C4-2B (cell line): ENCODE measurements at regions not wholly inside any gene's neighbourhood (a gene's known extent, or its start where the extent isn't known, plus 50 kb on each side); places are given as distances from the start of the nearest gene placed in this dataset.

Experiments
- H3K27ac ChIP-seq: fragments of 450-650 bp; 2 replicates; pipeline ENCODE4 v1.5.1; 2017
- ZFX ChIP-seq: fragments of 450-650 bp; IDR thresholded peaks from 2 replicates; pipeline ENCODE4 v1.6.1; 2017
- TF ChIP-seq, protein P1 (sequence below): fragments of 450-650 bp; conservative IDR thresholded peaks from 2 replicates; pipeline ENCODE4 v1.5.1; 2017; ENCODE audit warnings: mild to moderate bottlenecking

DNA sequence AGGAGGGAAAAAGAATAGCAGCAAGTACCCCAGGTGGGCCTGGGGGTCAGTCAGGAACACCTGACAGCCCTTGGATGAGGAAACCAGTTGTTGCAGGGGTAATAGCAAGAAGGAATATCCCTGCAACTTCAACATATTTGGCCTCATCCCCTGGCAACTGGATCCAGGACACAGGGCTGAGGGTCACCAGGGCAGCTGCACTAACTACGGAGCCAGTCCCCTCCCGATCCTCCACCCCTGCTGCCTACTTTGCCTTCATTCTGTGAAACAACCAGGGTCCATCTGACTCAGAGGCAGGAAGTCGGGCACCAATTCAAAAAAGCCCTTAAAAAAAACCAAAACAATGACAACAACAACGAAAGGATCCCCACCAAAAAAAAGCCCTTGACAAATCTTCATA lies 52.9 kb downstream of the FRMPD3 start:
- H3K27ac ChIP-seq = no peak overlapping the region
- TF ChIP-seq ZFX = no peak
- TF ChIP-seq, protein P1, sequence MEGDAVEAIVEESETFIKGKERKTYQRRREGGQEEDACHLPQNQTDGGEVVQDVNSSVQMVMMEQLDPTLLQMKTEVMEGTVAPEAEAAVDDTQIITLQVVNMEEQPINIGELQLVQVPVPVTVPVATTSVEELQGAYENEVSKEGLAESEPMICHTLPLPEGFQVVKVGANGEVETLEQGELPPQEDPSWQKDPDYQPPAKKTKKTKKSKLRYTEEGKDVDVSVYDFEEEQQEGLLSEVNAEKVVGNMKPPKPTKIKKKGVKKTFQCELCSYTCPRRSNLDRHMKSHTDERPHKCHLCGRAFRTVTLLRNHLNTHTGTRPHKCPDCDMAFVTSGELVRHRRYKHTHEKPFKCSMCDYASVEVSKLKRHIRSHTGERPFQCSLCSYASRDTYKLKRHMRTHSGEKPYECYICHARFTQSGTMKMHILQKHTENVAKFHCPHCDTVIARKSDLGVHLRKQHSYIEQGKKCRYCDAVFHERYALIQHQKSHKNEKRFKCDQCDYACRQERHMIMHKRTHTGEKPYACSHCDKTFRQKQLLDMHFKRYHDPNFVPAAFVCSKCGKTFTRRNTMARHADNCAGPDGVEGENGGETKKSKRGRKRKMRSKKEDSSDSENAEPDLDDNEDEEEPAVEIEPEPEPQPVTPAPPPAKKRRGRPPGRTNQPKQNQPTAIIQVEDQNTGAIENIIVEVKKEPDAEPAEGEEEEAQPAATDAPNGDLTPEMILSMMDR = no peak

DNA sequence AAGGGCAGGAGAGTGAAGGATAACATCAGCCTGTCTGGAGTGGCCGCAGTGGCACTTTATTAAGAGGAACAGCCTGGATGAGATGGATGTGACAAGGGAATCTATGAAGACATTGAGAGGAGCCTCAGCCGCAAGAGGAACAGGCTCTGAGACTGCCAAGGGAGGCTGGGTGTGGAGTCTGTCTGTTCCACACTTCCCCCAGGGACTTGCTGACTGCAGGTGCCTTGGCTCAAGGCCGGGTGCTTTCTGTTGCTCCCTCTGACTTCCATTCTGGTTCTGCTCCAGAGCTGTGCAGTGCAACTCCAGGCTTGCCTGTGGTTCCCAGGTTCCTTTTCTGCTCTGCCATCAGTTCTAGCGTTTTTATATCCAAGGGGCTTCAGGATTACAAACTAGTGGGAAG lies 54.6 kb downstream of the FRMPD3 start:
- TF ChIP-seq ZFX = no peak
- TF ChIP-seq, protein P1 = no peak
- no peak overlapping the region for H3K27ac ChIP-seq

DNA sequence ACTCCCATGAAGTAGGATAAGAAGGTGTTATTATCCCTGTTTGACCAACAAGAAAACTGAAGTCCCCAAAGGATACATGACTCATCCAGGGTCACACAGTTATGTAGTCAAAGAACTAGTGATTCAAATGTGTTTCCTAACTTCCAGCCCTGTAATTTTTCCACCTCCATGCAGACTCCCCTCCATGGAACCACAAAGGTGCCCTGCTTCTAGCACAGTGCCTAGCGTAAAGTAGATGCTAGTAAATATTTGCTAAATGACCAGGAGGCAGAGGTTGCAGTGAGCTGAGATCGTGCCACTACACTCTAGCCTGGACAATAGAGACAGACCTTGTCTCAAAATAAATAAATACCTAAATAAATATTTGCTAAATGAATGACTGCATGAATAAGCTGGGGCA lies 55.8 kb downstream of the FRMPD3 start:
- no peak for TF ChIP-seq ZFX
- H3K27ac ChIP-seq = no peak overlapping the region

DNA sequence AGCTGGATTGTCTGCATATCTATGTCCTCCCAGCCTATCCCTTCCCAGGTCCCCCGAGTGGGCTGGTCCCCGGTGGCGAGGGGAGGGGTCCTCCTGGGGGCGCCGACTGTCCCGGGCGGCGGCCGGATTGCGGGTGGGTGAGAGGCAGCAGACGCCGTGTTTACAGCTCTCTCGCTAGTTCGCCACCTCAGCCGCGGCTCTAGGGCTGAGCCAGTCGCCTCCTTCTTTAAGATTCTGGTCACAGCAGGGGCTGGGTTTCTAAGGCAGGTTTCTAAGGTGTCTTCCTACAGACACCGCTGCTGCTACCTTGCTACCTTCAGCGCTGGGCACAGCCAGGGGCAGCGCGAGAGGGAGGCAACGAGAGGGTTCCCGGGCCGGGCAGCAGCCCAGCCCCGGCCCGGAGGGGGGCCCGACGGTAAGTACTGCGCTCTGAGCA lies 57.2 kb downstream of the FRMPD3 start:
- H3K27ac ChIP-seq = no peak overlapping the region
- no peak for TF ChIP-seq ZFX
- TF ChIP-seq, protein P1 = no peak

DNA sequence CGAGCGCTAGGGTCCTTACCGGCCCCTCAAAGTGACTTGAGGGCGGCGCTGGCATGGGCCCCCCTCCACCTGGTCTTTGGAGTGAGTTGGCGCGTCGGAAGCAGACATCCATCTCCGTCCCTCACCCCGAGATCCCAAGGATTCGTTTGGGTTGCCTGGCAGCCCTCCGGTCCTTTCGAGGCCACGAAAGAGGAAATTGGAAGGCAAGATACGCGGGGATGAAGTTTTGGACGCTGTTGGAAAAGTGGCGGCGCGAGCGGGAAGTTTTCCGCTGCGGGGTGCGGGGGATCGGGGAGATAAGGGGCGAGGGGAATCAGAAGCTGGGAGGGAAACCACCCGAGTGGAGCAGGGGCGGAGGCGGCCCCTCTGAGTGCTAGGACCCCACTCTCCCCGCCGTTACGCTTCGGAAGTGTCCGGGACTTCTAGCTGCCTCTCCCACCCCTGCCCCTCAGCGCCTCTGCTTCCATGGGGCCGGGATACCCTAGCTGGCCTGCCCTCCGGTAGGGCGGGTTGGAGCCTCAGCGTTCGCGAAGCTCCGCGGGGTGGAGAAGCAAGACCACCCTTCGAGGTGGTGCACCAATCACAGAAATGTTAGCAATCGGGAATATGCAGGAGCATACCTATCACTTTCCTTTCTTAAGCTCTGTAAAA lies 57.8 kb downstream of the FRMPD3 start:
- no peak overlapping the region for H3K27ac ChIP-seq
- no peak for TF ChIP-seq ZFX
- TF ChIP-seq, protein P1 = no peak

DNA sequence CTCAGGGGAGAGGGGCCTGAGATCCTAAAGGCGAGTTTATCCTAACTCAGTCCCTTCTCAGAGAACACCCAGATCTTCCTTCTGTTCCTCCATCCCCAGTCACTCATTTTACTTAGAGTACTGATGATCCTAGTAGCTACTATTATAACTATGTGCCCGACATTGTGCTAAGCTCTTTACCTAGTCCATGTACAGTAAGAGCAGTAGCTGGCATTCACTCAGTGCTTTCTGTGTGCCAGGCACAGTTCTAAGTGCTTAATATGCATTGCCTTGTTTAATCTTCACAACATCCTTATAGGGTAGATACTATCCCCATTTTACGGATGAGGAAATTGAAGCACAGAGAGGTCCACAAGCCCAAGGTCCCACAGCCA lies 58.3 kb downstream of the FRMPD3 start:
- no peak overlapping the region for H3K27ac ChIP-seq
- TF ChIP-seq ZFX = no peak
- TF ChIP-seq, protein P1 = no peak

DNA sequence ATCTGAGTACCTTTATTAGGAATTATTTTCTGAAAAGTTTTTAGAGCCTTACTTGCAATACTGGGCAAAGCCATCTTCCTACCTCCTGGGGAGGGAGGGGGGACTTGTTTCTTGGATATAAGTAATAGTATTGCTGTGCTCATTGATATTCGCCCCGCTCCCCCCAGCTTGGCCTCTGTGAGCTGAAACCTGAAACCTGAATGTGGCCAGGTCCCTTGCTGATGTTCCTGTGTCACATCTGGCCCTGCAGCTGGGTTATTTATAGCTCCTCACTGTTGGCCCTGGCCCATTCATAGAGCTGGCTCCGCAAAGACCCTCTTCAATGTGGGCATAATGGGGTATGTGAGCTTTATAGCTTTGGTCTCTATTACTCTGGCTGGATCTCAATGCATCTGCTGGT lies 59.5 kb downstream of the FRMPD3 start:
- TF ChIP-seq ZFX = no peak
- TF ChIP-seq, protein P1 = no peak

DNA sequence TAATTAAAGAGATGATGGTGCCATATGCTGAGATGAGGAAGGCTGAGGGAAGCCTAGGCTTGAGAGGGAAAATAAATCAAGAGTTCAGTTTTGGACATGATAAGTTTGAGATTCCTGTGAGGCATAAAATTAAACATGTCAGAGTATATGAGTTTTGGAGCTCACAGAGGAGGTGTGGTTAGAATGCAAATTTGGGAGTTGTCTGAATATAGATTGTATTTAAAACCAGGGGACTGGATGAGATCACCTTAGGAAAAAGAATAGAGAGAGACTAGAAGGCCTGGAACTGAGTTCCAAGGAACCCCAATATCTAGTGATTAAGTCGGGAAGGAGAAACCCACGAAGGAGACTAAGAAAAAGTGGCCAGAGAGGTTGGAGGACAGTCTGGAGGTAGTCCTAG lies 65.5 kb downstream of the FRMPD3 start:
- TF ChIP-seq, protein P1 = no peak
- no peak for TF ChIP-seq ZFX
- no peak overlapping the region for H3K27ac ChIP-seq

More for the DNA sequence above, 59.5 kb downstream of the FRMPD3 start:
- no peak overlapping the region for H3K27ac ChIP-seq
